Progenitor cell of endocrine pancreas (in vitro differentiated cells): ENCODE measurements at regions not wholly inside any gene's neighbourhood (a gene's known extent, or its start where the extent isn't known, plus 50 kb on each side); places are given as distances from the start of the nearest gene placed in this dataset.

Experiments
- DNase-seq: peaks from one replicate; pipeline ENCODE4 v3.0.0; 2021; ENCODE audit warnings: low spot score; ENCODE audit not compliant: unreplicated experiment
- H3K27ac Mint-ChIP-seq: 2 replicates; pipeline ENCODE4 v1.8.0; 2021; ENCODE audit warnings: mild to moderate bottlenecking, moderate library complexity, mixed read lengths
- H3K27me3 Mint-ChIP-seq: 2 replicates; pipeline ENCODE4 v1.8.0; 2021; ENCODE audit warnings: mixed read lengths
- H3K36me3 Mint-ChIP-seq: 2 replicates; pipeline ENCODE4 v1.8.0; 2022; ENCODE audit warnings: mixed read lengths; ENCODE audit not compliant: insufficient read depth
- H3K4me1 Mint-ChIP-seq: 2 replicates; pipeline ENCODE4 v1.8.0; 2021; ENCODE audit warnings: low read depth, mixed read lengths
- H3K4me3 Mint-ChIP-seq: 2 replicates; pipeline ENCODE4 v1.8.0; 2021; ENCODE audit warnings: low read depth, mild to moderate bottlenecking, moderate library complexity, mixed read lengths
- H3K9me3 Mint-ChIP-seq: 2 replicates; pipeline ENCODE4 v1.8.0; 2021; ENCODE audit warnings: low read depth, mixed read lengths
- TF ChIP-seq, protein P1 (sequence below): fragments of 200-600 bp; sonication (generic); IDR thresholded peaks from one replicate; pipeline ENCODE4 v1.5.0; 2021; ENCODE audit warnings: antibody characterized with exemption, mild to moderate bottlenecking; ENCODE audit not compliant: unreplicated experiment

- Mint-ChIP-seq H3K4me1 (peaks cover 4% of the 10 kb centered on the region), H3K36me3 (peaks cover 3% of the 10 kb centered on the region), H3K4me3 (no peak overlapping the region), H3K27ac (no peak overlapping the region), H3K27me3 (no peaks in the 10 kb centered on the region), H3K9me3 (peaks cover 32% of the 10 kb centered on the region)
- DNase-seq = no peak
- TF ChIP-seq, protein P1, sequence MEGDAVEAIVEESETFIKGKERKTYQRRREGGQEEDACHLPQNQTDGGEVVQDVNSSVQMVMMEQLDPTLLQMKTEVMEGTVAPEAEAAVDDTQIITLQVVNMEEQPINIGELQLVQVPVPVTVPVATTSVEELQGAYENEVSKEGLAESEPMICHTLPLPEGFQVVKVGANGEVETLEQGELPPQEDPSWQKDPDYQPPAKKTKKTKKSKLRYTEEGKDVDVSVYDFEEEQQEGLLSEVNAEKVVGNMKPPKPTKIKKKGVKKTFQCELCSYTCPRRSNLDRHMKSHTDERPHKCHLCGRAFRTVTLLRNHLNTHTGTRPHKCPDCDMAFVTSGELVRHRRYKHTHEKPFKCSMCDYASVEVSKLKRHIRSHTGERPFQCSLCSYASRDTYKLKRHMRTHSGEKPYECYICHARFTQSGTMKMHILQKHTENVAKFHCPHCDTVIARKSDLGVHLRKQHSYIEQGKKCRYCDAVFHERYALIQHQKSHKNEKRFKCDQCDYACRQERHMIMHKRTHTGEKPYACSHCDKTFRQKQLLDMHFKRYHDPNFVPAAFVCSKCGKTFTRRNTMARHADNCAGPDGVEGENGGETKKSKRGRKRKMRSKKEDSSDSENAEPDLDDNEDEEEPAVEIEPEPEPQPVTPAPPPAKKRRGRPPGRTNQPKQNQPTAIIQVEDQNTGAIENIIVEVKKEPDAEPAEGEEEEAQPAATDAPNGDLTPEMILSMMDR = no peak
These were observed 182.7 kb downstream of the LRATD1 start for GRCh38 chr2:14815201-14815600.

- H3K4me1 Mint-ChIP-seq = peaks cover 4% of the 10 kb centered on the region
- H3K36me3 Mint-ChIP-seq = peaks cover 4% of the 10 kb centered on the region
- TF ChIP-seq, protein P1 = no peak
- H3K4me3 Mint-ChIP-seq = no peak overlapping the region
- no peaks in the 10 kb centered on the region for H3K27me3 Mint-ChIP-seq
- no peak overlapping the region for H3K27ac Mint-ChIP-seq
- no peak for DNase-seq
- H3K9me3 Mint-ChIP-seq = peaks cover 28% of the 10 kb centered on the region
These were observed 183.8 kb downstream of the LRATD1 start for GRCh38 chr2:14816069-14817060.

DNA sequence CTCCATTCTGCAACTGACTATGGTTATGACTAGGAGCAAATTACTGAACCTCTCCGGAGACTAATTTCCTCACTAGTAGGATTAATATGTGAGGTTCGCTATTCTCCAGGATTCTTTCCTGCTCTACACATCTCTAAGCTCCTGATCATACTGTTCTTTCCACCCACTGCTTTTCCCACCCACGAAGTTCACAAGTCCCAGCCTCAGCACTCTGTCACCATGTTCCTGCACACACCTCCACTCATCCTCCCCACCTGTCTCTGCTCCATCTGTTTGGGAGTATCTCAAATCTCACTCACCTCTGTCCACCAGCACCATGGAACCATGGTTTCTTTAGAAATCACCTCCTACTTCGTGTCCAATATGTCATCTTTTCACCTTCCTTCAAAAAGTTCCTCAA lies 185.3 kb downstream of the LRATD1 start:
- H3K4me1 Mint-ChIP-seq = peaks cover 4% of the 10 kb centered on the region
- no peak for DNase-seq
- H3K4me3 Mint-ChIP-seq = no peak overlapping the region
- no peak overlapping the region for H3K27ac Mint-ChIP-seq
- H3K36me3 Mint-ChIP-seq = peaks cover 2% of the 10 kb centered on the region
- H3K27me3 Mint-ChIP-seq = no peaks in the 10 kb centered on the region
- TF ChIP-seq, protein P1 = no peak
- H3K9me3 Mint-ChIP-seq = peaks cover 19% of the 10 kb centered on the region

DNA sequence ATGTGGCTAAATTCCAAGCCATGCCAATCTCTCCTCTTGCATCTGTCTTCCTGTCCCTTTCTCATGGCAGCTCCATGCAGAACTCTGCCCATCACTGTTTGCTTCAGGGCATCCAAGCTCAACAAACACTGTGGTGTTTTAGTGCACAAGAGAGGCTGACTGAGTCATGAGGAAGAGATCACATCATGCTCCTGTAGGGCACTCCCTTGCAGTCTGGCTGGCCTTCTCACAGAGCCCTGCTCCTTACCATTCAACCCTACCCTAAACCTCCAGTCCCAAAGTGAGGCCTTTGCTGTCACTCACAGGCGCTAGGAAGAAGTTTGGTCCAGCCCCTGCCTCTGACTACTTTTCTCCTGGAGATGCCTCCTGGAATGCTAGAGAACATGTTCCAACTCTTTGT lies 194.0 kb downstream of the LRATD1 start:
- Mint-ChIP-seq H3K4me3 (no peak overlapping the region), H3K27me3 (no peaks in the 10 kb centered on the region), H3K27ac (no peak overlapping the region), H3K9me3 (no peaks in the 10 kb centered on the region), H3K36me3 (no peaks in the 10 kb centered on the region), H3K4me1 (peaks cover 7% of the 10 kb centered on the region)
- TF ChIP-seq, protein P1 = no peak
- DNase-seq = no peak

GRCh38 chr2:14827226-14828023 lies 194.9 kb downstream of the LRATD1 start:
- Mint-ChIP-seq H3K4me3 (no peak overlapping the region), H3K36me3 (no peaks in the 10 kb centered on the region), H3K9me3 (no peaks in the 10 kb centered on the region), H3K27ac (no peak overlapping the region), H3K4me1 (peaks cover 7% of the 10 kb centered on the region), H3K27me3 (no peaks in the 10 kb centered on the region)
- TF ChIP-seq, protein P1 = no peak
- no peak for DNase-seq
